ENCODE measurements at regions not wholly inside any gene's neighbourhood (a gene's known extent, or its start where the extent isn't known, plus 50 kb on each side); places are given as distances from the start of the nearest gene placed in this dataset.
"Not testable (repeated sequence)": the region's sequence is repeated elsewhere in the genome, so short reads cannot be mapped to it uniquely, and the experiment has no call there.

GRCh38 chr12:5272018-5272785, 159.7 kb upstream of the NTF3 start:
- Mint-ChIP-seq H3K27ac (no peak overlapping the region), H3K4me1 (no peaks in the 10 kb centered on the region), H3K27me3 (no peaks in the 10 kb centered on the region), H3K36me3 (ENCODE audit: low read depth) (no peaks in the 10 kb centered on the region), H3K4me3 (no peak overlapping the region)
- DNase-seq (no peak), ATAC-seq (no peak)
- H3K9me3 ChIP-seq (ENCODE audit: control insufficient read depth, low read length, poor library complexity, severe bottlenecking), result no peaks in the 10 kb centered on the region

- H3K36me3 Mint-ChIP-seq (ENCODE audit: low read depth), result no peaks in the 10 kb centered on the region
- H3K27ac Mint-ChIP-seq, result no peak overlapping the region
- no peaks in the 10 kb centered on the region for H3K4me1 Mint-ChIP-seq
These were observed 158.2 kb upstream of the NTF3 start for GRCh38 chr12:5273709-5274108.

DNA sequence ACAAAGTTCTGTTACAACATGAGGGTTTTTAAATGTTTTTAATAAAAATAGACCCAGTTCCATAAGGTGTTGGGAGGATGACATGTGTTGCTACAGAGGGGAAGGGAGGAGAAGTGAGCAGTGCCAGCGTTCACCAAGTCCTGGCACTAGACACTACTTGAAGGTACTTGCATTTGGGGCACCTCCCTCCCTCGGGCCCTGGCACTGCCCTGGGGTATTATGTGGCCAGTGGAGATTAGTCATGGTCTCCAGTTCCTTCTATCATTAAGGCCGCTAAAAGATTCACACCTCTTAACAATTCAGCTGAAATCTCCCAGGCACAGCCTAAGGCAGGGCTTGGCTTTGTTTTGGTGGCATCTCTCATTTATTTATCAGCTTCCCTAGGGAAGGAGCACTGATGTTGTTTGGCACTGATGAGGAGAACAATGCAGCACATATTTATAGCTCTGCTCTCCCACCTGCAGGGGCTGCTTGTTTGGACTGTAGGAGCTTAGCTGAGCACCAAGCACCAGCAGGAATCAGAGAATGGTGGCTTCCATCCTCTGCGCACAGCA, 155.5 kb upstream of the NTF3 start:
- H3K9me3 ChIP-seq (ENCODE audit: control insufficient read depth, low read length, poor library complexity, severe bottlenecking), result no peaks in the 10 kb centered on the region
- Mint-ChIP-seq H3K27me3 (no peaks in the 10 kb centered on the region), H3K4me1 (no peaks in the 10 kb centered on the region), H3K27ac (no peak overlapping the region), H3K4me3 (no peak overlapping the region), H3K36me3 (ENCODE audit: low read depth) (no peaks in the 10 kb centered on the region)
- DNase-seq (no peak), ATAC-seq (no peak)

More at GRCh38 chr12:5273709-5274108, 158.2 kb upstream of the NTF3 start:
- Mint-ChIP-seq H3K4me3 (no peak overlapping the region), H3K27me3 (no peaks in the 10 kb centered on the region)
- ATAC-seq (no peak), DNase-seq (no peak)
- no peaks in the 10 kb centered on the region for H3K9me3 ChIP-seq (ENCODE audit: control insufficient read depth, low read length, poor library complexity, severe bottlenecking)

GRCh38 chr12:5280086-5280485, 151.8 kb upstream of the NTF3 start:
- no peaks in the 10 kb centered on the region for H3K4me1 Mint-ChIP-seq
- ATAC-seq (no peak), DNase-seq (no peak)
- no peaks in the 10 kb centered on the region for H3K9me3 ChIP-seq (ENCODE audit: control insufficient read depth, low read length, poor library complexity, severe bottlenecking)
- H3K4me3 Mint-ChIP-seq, result no peak overlapping the region
- no peaks in the 10 kb centered on the region for H3K36me3 Mint-ChIP-seq (ENCODE audit: low read depth)
- no peaks in the 10 kb centered on the region for H3K27me3 Mint-ChIP-seq
- no peak overlapping the region for H3K27ac Mint-ChIP-seq

DNA sequence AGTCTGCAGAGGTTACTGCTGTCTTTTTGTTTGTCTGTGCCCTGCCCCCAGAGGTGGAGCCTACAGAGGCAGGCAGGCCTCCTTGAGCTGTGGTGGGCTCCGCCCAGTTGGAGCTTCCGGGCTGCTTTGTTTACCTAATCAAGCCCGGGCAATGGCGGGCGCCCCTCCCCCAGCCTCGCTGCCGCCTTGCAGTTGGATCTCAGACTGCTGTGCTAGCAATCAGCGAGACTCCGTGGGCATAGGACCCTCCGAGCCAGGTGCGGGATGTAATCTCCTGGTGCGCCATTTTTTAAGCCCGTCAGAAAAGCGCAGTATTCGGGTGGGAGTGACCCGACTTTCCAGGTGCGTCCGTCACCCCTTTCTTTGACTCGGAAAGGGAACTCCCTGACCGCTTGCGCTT, 141.5 kb upstream of the NTF3 start:
- H3K4me1 Mint-ChIP-seq; ATAC-seq; H3K9me3 ChIP-seq (ENCODE audit: control insufficient read depth, low read length, poor library complexity, severe bottlenecking); H3K4me3 Mint-ChIP-seq; DNase-seq; H3K27ac Mint-ChIP-seq; H3K36me3 Mint-ChIP-seq (ENCODE audit: low read depth): not testable (repeated sequence)
- peaks cover 13% of the 10 kb centered on the region for H3K27me3 Mint-ChIP-seq

DNA sequence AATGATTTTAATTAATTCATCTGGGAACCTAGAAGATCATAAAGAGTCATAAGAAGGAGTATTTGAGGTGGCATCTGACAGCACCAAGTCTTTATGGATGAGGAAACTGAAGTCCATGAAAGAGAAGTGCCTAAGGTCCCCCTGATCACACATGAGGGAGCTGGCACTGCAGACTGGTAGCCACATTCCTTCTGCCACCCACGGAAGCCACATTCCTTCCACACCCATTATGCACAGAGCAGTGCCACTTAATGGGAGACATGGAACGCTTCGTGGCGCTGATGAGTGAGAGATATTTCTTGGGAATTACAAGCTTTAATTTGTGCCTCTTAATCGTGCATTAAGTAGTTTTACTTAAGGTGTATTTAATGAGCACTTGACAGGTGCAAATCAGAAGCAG, 139.3 kb upstream of the NTF3 start:
- DNase-seq, result no peak
- Mint-ChIP-seq H3K36me3 (ENCODE audit: low read depth) (no peaks in the 10 kb centered on the region), H3K27ac (no peak overlapping the region), H3K4me3 (no peak overlapping the region), H3K4me1 (no peaks in the 10 kb centered on the region), H3K27me3 (peaks cover 13% of the 10 kb centered on the region)
- H3K9me3 ChIP-seq (ENCODE audit: control insufficient read depth, low read length, poor library complexity, severe bottlenecking), result no peaks in the 10 kb centered on the region
- no peak for ATAC-seq

DNA sequence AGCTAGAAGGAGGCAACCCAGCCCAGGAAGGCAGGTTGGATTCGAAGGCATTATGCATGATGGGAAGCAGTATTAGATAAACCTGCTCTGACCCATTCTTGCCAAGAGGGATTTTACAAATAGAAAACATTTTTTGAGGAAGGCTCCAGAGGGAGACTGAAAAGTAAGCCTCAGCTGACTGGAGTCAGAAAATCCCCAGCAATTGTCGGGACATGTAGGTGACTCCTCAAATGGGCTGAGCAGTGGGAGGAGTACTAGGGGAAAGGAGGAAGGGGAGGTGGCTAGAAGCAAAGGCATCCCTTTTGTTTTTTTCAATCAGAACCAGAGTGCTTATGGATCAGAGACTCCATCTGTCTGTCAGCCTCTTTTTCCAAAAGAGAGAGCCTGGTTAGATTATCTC, 138.1 kb upstream of the NTF3 start:
- DNase-seq, result no peak
- no peaks in the 10 kb centered on the region for H3K36me3 Mint-ChIP-seq (ENCODE audit: low read depth)
- no peak overlapping the region for H3K4me3 Mint-ChIP-seq
- no peaks in the 10 kb centered on the region for H3K9me3 ChIP-seq (ENCODE audit: control insufficient read depth, low read length, poor library complexity, severe bottlenecking)
- ATAC-seq, result no peak
- H3K27me3 Mint-ChIP-seq, result peaks cover 13% of the 10 kb centered on the region
- H3K27ac Mint-ChIP-seq, result no peak overlapping the region
- H3K4me1 Mint-ChIP-seq, result no peaks in the 10 kb centered on the region

GRCh38 chr12:5294274-5295070, 137.4 kb upstream of the NTF3 start:
- H3K36me3 Mint-ChIP-seq (ENCODE audit: low read depth), result no peaks in the 10 kb centered on the region
- H3K4me3 Mint-ChIP-seq, result no peak overlapping the region
- H3K27ac Mint-ChIP-seq, result no peak overlapping the region
- no peak for DNase-seq
- no peaks in the 10 kb centered on the region for H3K4me1 Mint-ChIP-seq
- H3K27me3 Mint-ChIP-seq, result peaks cover 13% of the 10 kb centered on the region
- no peak for ATAC-seq
- H3K9me3 ChIP-seq (ENCODE audit: control insufficient read depth, low read length, poor library complexity, severe bottlenecking), result no peaks in the 10 kb centered on the region

DNA sequence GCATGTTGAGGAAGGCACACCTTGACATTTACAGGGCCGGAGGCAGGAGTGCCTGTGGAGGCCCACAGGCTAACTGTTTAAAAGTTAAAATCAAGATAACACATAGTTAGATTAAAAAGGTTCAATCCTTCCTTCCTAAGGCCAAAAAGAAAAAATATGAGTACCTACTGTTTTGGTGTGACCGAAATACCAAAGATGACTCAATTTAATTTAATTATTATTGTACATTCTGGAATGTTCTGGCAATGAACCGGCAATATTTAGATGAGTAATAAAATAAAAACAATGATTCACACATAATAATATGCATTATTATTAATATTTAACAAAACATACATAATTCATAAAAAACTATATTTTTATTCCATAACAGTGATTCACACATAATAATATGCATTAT, 136.8 kb upstream of the NTF3 start:
- Mint-ChIP-seq H3K4me3 (no peak overlapping the region), H3K27ac (no peak overlapping the region), H3K36me3 (ENCODE audit: low read depth) (no peaks in the 10 kb centered on the region), H3K4me1 (no peaks in the 10 kb centered on the region), H3K27me3 (peaks cover 13% of the 10 kb centered on the region)
- no peaks in the 10 kb centered on the region for H3K9me3 ChIP-seq (ENCODE audit: control insufficient read depth, low read length, poor library complexity, severe bottlenecking)
- DNase-seq (no peak), ATAC-seq (no peak)

DNA sequence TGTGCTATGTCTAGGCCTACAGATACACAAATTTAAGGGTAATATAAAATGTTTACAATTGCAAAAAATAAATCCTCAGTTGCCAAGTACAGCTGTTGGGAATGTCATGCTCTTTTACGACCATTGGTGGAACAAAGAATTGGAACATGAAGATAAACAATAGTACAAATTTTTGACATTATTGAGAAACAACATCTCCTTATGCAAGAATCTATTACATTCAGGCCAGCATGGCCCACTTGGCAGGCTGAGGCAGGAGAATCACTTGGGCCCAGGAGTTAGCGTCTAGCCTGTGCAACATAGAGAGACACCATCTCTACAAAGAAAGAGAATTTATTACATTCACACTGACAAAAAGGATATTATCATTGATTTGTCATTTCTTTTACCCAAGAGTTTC, 135.9 kb upstream of the NTF3 start:
- DNase-seq, result no peak
- Mint-ChIP-seq H3K27ac (no peak overlapping the region), H3K4me1 (no peaks in the 10 kb centered on the region), H3K27me3 (peaks cover 13% of the 10 kb centered on the region), H3K4me3 (no peak overlapping the region), H3K36me3 (ENCODE audit: low read depth) (no peaks in the 10 kb centered on the region)
- ATAC-seq, result no peak
- H3K9me3 ChIP-seq (ENCODE audit: control insufficient read depth, low read length, poor library complexity, severe bottlenecking), result no peaks in the 10 kb centered on the region

- H3K36me3 Mint-ChIP-seq (ENCODE audit: low read depth), result no peaks in the 10 kb centered on the region
- H3K4me1 Mint-ChIP-seq, result no peaks in the 10 kb centered on the region
- DNase-seq (no peak), ATAC-seq (no peak)
- no peak overlapping the region for H3K27ac Mint-ChIP-seq
- no peaks in the 10 kb centered on the region for H3K9me3 ChIP-seq (ENCODE audit: control insufficient read depth, low read length, poor library complexity, severe bottlenecking)
- H3K27me3 Mint-ChIP-seq, result no peaks in the 10 kb centered on the region
- no peak overlapping the region for H3K4me3 Mint-ChIP-seq
These were observed 130.4 kb upstream of the NTF3 start for GRCh38 chr12:5301539-5301938.

GRCh38 chr12:5305425-5305824, 126.5 kb upstream of the NTF3 start:
- no peaks in the 10 kb centered on the region for H3K27me3 Mint-ChIP-seq
- no peaks in the 10 kb centered on the region for H3K4me1 Mint-ChIP-seq
- no peaks in the 10 kb centered on the region for H3K9me3 ChIP-seq (ENCODE audit: control insufficient read depth, low read length, poor library complexity, severe bottlenecking)
- H3K4me3 Mint-ChIP-seq, result no peak overlapping the region
- DNase-seq, result no peak
- no peaks in the 10 kb centered on the region for H3K36me3 Mint-ChIP-seq (ENCODE audit: low read depth)
- H3K27ac Mint-ChIP-seq, result no peak overlapping the region
- ATAC-seq, result no peak

GRCh38 chr12:5305886-5306545, 125.9 kb upstream of the NTF3 start:
- H3K9me3 ChIP-seq (ENCODE audit: control insufficient read depth, low read length, poor library complexity, severe bottlenecking), result no peaks in the 10 kb centered on the region
- ATAC-seq (no peak), DNase-seq (no peak)
- no peaks in the 10 kb centered on the region for H3K27me3 Mint-ChIP-seq
- H3K36me3 Mint-ChIP-seq (ENCODE audit: low read depth), result no peaks in the 10 kb centered on the region
- H3K4me3 Mint-ChIP-seq, result no peak overlapping the region
- no peak overlapping the region for H3K27ac Mint-ChIP-seq
- H3K4me1 Mint-ChIP-seq, result no peaks in the 10 kb centered on the region
